Endothelial cell of umbilical vein (primary cell): ENCODE measurements at regions not wholly inside any gene's neighbourhood (a gene's known extent, or its start where the extent isn't known, plus 50 kb on each side); places are given as distances from the start of the nearest gene placed in this dataset.

Source experiments
- BruUV-seq: library from RNA; stranded (reverse); fragments of 400-500 nt; replicated peaks from 2 replicates; lab custom pipeline; 2021; lab: Mats Ljungman, UMichigan
- CTCF ChIA-PET: fragments of 300-600, 350-600 bp; sonication (Branson Sonifier 250); formaldehyde crosslinking; loops from one replicate; lab custom pipeline; 2021; ENCODE audit warnings: antibody characterized with exemption, inconsistent platforms; lab: Charles Lee
- POLR2A ChIA-PET: fragments of 300-600, 350-600 bp; sonication (Branson Sonifier 250); formaldehyde crosslinking; loops from one replicate; lab custom pipeline; 2021; ENCODE audit warnings: antibody characterized with exemption, inconsistent platforms; lab: Charles Lee
- DNase-seq: peaks from one replicate; pipeline ENCODE4 v3.0.0-alpha.2; 2011; ENCODE audit warnings: low read depth, low spot score
- FAIRE-seq: peaks from 2 replicates; lab custom pipeline; 2011; peaks lifted over from hg19 to GRCh38; lab: Jason Lieb, UNC
- H2AFZ ChIP-seq: 2 replicates; pipeline ENCODE4 v1.6.0; 2012; ENCODE audit warnings: low read depth, low read length, control low read depth, inconsistent platforms
- H3K27ac ChIP-seq: 2 replicates; pipeline ENCODE4 v1.5.1; 2011; ENCODE audit warnings: low read depth, mild to moderate bottlenecking, control low read depth, low read length, moderate library complexity; ENCODE audit not compliant: insufficient read depth
- H3K27me3 ChIP-seq, 2 experiments: 2 replicates each; pipeline versions ENCODE4 v1.6.0 to v1.6.1; 2011; ENCODE audit warnings: low read length in 2 of 2, mixed read lengths in 1 of 2; ENCODE audit not compliant: control insufficient read depth in 2 of 2, insufficient read depth in 2 of 2
- H3K36me3 ChIP-seq, 2 experiments: 2 replicates in 1 of 2; 3 replicates in 1 of 2; pipeline ENCODE4 v1.5.1; 2011; ENCODE audit warnings: low read length in 2 of 2, mild to moderate bottlenecking in 1 of 2, moderate library complexity in 1 of 2; ENCODE audit not compliant: control insufficient read depth in 2 of 2, insufficient read depth in 2 of 2; ENCODE audit errors: extremely low read depth in 1 of 2
- H3K4me1 ChIP-seq: 3 replicates; pipeline ENCODE4 v1.5.1; 2011; ENCODE audit warnings: mild to moderate bottlenecking, low read length; ENCODE audit not compliant: control insufficient read depth, insufficient read depth; ENCODE audit errors: extremely low read depth
- H3K4me2 ChIP-seq: 2 replicates; pipeline ENCODE4 v1.6.1; 2011; ENCODE audit warnings: low read length, control low read depth, mixed read lengths; ENCODE audit not compliant: insufficient read depth
- H3K4me3 ChIP-seq, 3 experiments: fragments of 200-600 bp in 1 of 3; sonication (generic), shearing (Covaris generic) in 1 of 3; replicated peaks in 1 of 3; 2 replicates each; pipeline ENCODE4 v1.5.1; 2011 to 2016; ENCODE audit warnings: control low read depth in 3 of 3, low read length in 3 of 3, mild to moderate bottlenecking in 2 of 3, inconsistent platforms in 1 of 3, low read depth in 1 of 3, moderate library complexity in 1 of 3; ENCODE audit not compliant: insufficient read depth in 1 of 3
- H3K79me2 ChIP-seq: 2 replicates; pipeline ENCODE4 v1.6.0; 2012; ENCODE audit warnings: low read length, inconsistent platforms; ENCODE audit not compliant: control insufficient read depth, insufficient read depth
- H3K9ac ChIP-seq: replicated peaks from 2 replicates; pipeline ENCODE3; 2011; ENCODE audit warnings: low read length, control low read depth; ENCODE audit not compliant: insufficient read depth; ENCODE audit errors: extremely low read depth
- H3K9me1 ChIP-seq: replicated peaks from 3 replicates; pipeline ENCODE4 v1.6.0; 2011; ENCODE audit warnings: mild to moderate bottlenecking, low read length; ENCODE audit not compliant: control insufficient read depth, insufficient read depth; ENCODE audit errors: extremely low read depth
- H3K9me3 ChIP-seq: replicated peaks from 2 replicates; pipeline ENCODE4 v1.5.1; 2012; ENCODE audit warnings: low read length, inconsistent platforms; ENCODE audit not compliant: control insufficient read depth, insufficient read depth
- H4K20me1 ChIP-seq: replicated peaks from 2 replicates; pipeline ENCODE3; 2011; ENCODE audit warnings: mild to moderate bottlenecking, low read length; ENCODE audit not compliant: control insufficient read depth, insufficient read depth; ENCODE audit errors: extremely low read depth
- CTCF ChIP-seq, 2 donors: IDR thresholded peaks; 1 replicate in 1 of 2; 2 replicates in 1 of 2; pipeline ENCODE4 v1.5.1; 2011; ENCODE audit warnings: low read length in 2 of 2, mild to moderate bottlenecking in 2 of 2, moderate library complexity in 2 of 2, control low read depth in 1 of 2, inconsistent platforms in 1 of 2, low read depth in 1 of 2; ENCODE audit not compliant: insufficient read depth in 1 of 2; ENCODE audit errors: extremely low read depth in 1 of 2
- EZH2 ChIP-seq: IDR thresholded peaks from 2 replicates; pipeline ENCODE4 v1.6.1; 2012; ENCODE audit warnings: borderline replicate concordance, low read depth, mild to moderate bottlenecking, moderate library complexity, low read length, inconsistent platforms; ENCODE audit not compliant: severe bottlenecking
- FOS ChIP-seq: IDR thresholded peaks from 2 replicates; pipeline ENCODE4 v1.6.1; 2011; ENCODE audit warnings: mild to moderate bottlenecking, low read length, moderate library complexity, borderline replicate concordance; ENCODE audit not compliant: insufficient read depth
- GATA2 ChIP-seq: IDR thresholded peaks from 2 replicates; pipeline ENCODE4 v1.7.0; 2011; ENCODE audit warnings: low read depth, mild to moderate bottlenecking, moderate library complexity, mixed read lengths, low read length; ENCODE audit not compliant: insufficient read length, insufficient read depth
- JUN ChIP-seq: IDR thresholded peaks from 2 replicates; pipeline ENCODE4 v1.6.1; 2011; ENCODE audit warnings: borderline replicate concordance, low read depth; ENCODE audit not compliant: insufficient read length, insufficient read depth
- MYC ChIP-seq: IDR thresholded peaks from one replicate; pipeline ENCODE4 v1.6.1; 2011; ENCODE audit warnings: mild to moderate bottlenecking, low read depth, low read length
- POLR2A ChIP-seq: IDR thresholded peaks from 2 replicates; pipeline ENCODE4 v1.6.1; 2012; ENCODE audit warnings: low read depth, mild to moderate bottlenecking, control low read depth, low read length
- POLR2AphosphoS5 ChIP-seq: IDR thresholded peaks from 2 replicates; pipeline ENCODE4 v1.6.1; 2012; ENCODE audit warnings: low read depth, mild to moderate bottlenecking, control low read depth, low read length, moderate library complexity; ENCODE audit not compliant: insufficient read depth
- dilution Hi-C: fragments of 300-500 bp; cut with MboI; formaldehyde crosslinking; loops from one replicate; pipeline ENCODE4 v1.15.0; 2019; ENCODE audit warnings: low sequenced_read_pairs; ENCODE audit not compliant: extremely low pct_ligation_motif_present
- intact Hi-C: fragments of 100-400 bp; cut with micrococcal nuclease; formaldehyde crosslinking; loops from one replicate; pipeline ENCODE4 v1.10.0; 2022
- TF ChIP-seq, protein P1 (sequence below): IDR thresholded peaks from 2 replicates; pipeline ENCODE4 v1.6.1; 2011; ENCODE audit not compliant: insufficient read depth, insufficient read length

DNA sequence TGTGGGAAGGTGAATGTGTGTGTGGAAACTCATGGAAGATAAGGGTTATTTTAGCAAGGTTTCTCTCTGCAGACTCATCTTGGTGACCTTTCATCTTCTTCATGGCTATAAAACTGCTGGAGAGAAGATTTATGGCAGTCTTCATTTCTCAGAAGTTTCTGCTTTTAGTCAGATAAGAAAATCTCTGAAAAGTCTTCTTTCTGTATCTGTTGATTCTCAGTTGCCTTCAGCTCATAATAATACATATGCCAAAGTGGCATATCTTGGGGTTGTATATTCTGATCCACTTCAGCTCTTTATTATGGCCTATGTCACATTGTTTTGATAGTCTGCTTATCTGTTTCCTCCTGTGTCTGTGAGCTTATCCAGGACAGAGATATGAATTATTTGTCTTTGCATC lies 143.3 kb upstream of the TMTC4 start:
- Histone ChIP-seq H3K27ac (no peak overlapping the region), H2AFZ (no peak overlapping the region), H3K9me1 (no peaks in the 10 kb centered on the region), H3K4me2 (no peak overlapping the region), H3K9me3 (no peaks in the 10 kb centered on the region), H3K79me2 (no peaks in the 10 kb centered on the region), H4K20me1 (no peaks in the 10 kb centered on the region), H3K36me3 (no peaks in the 10 kb centered on the region), H3K27me3 (no peaks in the 10 kb centered on the region), H3K4me1 (no peaks in the 10 kb centered on the region), H3K9ac (no peak overlapping the region), H3K4me3 (no peak overlapping the region)
- TF ChIP-seq GATA2 (no peak), EZH2 (no peak), CTCF (IDR thresholded peaks at IDR 0.05; ENCODE audit: extremely low read depth in 1 of 2, insufficient read depth in 1 of 2, low read depth in 1 of 2, low read length in 2 of 2) (no peak), JUN (no peak), FOS (no peak), POLR2A (no peak), MYC (no peak), POLR2AphosphoS5 (no peak)
- TF ChIP-seq, protein P1, sequence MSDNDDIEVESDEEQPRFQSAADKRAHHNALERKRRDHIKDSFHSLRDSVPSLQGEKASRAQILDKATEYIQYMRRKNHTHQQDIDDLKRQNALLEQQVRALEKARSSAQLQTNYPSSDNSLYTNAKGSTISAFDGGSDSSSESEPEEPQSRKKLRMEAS, result no peak
- POLR2A ChIA-PET, result no interaction called here
- no peak for FAIRE-seq
- no TSS peak for BruUV-seq
- intact Hi-C loops, result no loop called here
- DNase-seq, result no peak
- CTCF ChIA-PET, result no interaction called here
- dilution Hi-C loops, result no loop called here
